ENCODE measurements at regions not wholly inside any gene's neighbourhood (a gene's known extent, or its start where the extent isn't known, plus 50 kb on each side); places are given as distances from the start of the nearest gene placed in this dataset.

- no peak overlapping the region for H3K4me3 ChIP-seq (ENCODE audit: low read length)
- no peak for DNase-seq (ENCODE audit: low read depth)
- TF ChIP-seq CTCF (conservative IDR thresholded peaks at IDR 0.05; ENCODE audit: low read length) = no peak
Measured at GRCh38 chr3:26536955-26537354, 85.6 kb upstream of the LRRC3B start.

- TF ChIP-seq CTCF (conservative IDR thresholded peaks at IDR 0.05; ENCODE audit: low read length) = no peak
Measured at GRCh38 chr3:26550413-26550812, 72.2 kb upstream of the LRRC3B start.

GRCh38 chr3:26556637-26557036, 65.9 kb upstream of the LRRC3B start:
- DNase-seq (ENCODE audit: low read depth) = no peak
- TF ChIP-seq CTCF (conservative IDR thresholded peaks at IDR 0.05; ENCODE audit: low read length) = no peak
- H3K4me3 ChIP-seq (ENCODE audit: low read length) = no peak overlapping the region

More at GRCh38 chr3:26550413-26550812, 72.2 kb upstream of the LRRC3B start:
- H3K4me3 ChIP-seq (ENCODE audit: low read length) = no peak overlapping the region
- no peak for DNase-seq (ENCODE audit: low read depth)

GRCh38 chr3:26558257-26558656, 64.3 kb upstream of the LRRC3B start:
- no peak for DNase-seq (ENCODE audit: low read depth)
- TF ChIP-seq CTCF (conservative IDR thresholded peaks at IDR 0.05; ENCODE audit: low read length) = no peak
- no peak overlapping the region for H3K4me3 ChIP-seq (ENCODE audit: low read length)

GRCh38 chr3:26559227-26559626, 63.3 kb upstream of the LRRC3B start:
- no peak for TF ChIP-seq CTCF (conservative IDR thresholded peaks at IDR 0.05; ENCODE audit: low read length)
- DNase-seq (ENCODE audit: low read depth) = no peak
- no peak overlapping the region for H3K4me3 ChIP-seq (ENCODE audit: low read length)

GRCh38 chr3:26560081-26560480, 62.5 kb upstream of the LRRC3B start:
- no peak for DNase-seq (ENCODE audit: low read depth)
- no peak for TF ChIP-seq CTCF (conservative IDR thresholded peaks at IDR 0.05; ENCODE audit: low read length)
- H3K4me3 ChIP-seq (ENCODE audit: low read length) = no peak overlapping the region

- no peak overlapping the region for H3K4me3 ChIP-seq (ENCODE audit: low read length)
- no peak for TF ChIP-seq CTCF (conservative IDR thresholded peaks at IDR 0.05; ENCODE audit: low read length)
- DNase-seq (ENCODE audit: low read depth) = no peak
Measured at GRCh38 chr3:26562021-26562768, 60.4 kb upstream of the LRRC3B start.
